ENCODE measurements at regions not wholly inside any gene's neighbourhood (a gene's known extent, or its start where the extent isn't known, plus 50 kb on each side); places are given as distances from the start of the nearest gene placed in this dataset.
A peak's percentile ranks its signal among the peaks of the same experiment; 100 is the strongest.

DNA sequence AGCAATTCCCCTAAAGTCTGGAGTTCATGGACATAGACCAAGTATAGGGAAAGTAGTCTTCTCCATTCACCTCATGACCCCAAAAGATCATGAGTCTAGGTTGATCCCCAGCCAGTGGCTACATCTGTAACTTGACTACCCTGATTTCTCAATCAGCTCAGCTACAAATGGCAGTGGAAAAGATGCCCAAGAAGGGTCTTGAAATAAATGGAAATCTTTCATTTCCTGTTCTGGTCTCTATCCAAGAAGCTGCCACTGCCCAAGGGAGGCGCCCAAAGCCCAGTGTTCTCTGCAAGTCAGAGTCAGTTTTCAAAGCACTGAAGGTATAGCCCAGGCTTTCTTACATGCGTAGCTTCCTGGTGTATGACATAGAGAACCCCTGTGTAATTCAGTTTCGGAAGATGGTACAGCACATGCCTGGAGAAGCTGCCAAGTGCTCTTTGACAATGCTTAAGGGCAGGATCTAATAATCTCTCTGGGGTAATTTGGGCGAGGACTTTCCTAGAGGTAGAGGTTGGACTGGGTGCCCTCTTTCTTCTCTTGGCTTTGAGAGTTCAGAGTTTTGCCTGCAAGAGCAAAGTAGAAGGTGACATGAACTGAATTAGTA lies 101.1 kb downstream of the ADAMTS15 start:
- 0 out of 2 replicates have a peak overlapping the region, but pooled peaks have one; percentile 23 for H3K27ac ChIP-seq (ENCODE audit: low read length)
- H3K4me3 ChIP-seq (ENCODE audit: low read depth in 2 of 2, low read length in 2 of 2) = no peak overlapping the region
- H3K4me1 ChIP-seq (ENCODE audit: control insufficient read depth, insufficient read depth, low read length) = no peaks in the 10 kb centered on the region
- ChIA-PET POLR2A (no interaction called here), CTCF (no interaction called here)
- BruUV-seq (replicated peaks) = no TSS peak
- ATAC-seq (no peak), DNase-seq (ENCODE audit: low read depth, low spot score) (no peak)
- in situ Hi-C loops (cut with HindIII; ENCODE audit: low pct_unique_long_range_greater_than_20kb, low sequenced_read_pairs) (no loop called here), intact Hi-C loops (cut with micrococcal nuclease; ENCODE audit: unreplicated experiment) (no loop called here)
- H3K27me3 ChIP-seq (ENCODE audit: control insufficient read depth, insufficient read depth, low read length) = no peaks in the 10 kb centered on the region
- TF ChIP-seq TCF7L2 (IDR thresholded peaks at IDR 0.05; ENCODE audit: low read depth, low read length) = no peak
- TF ChIP-seq, protein P1, sequence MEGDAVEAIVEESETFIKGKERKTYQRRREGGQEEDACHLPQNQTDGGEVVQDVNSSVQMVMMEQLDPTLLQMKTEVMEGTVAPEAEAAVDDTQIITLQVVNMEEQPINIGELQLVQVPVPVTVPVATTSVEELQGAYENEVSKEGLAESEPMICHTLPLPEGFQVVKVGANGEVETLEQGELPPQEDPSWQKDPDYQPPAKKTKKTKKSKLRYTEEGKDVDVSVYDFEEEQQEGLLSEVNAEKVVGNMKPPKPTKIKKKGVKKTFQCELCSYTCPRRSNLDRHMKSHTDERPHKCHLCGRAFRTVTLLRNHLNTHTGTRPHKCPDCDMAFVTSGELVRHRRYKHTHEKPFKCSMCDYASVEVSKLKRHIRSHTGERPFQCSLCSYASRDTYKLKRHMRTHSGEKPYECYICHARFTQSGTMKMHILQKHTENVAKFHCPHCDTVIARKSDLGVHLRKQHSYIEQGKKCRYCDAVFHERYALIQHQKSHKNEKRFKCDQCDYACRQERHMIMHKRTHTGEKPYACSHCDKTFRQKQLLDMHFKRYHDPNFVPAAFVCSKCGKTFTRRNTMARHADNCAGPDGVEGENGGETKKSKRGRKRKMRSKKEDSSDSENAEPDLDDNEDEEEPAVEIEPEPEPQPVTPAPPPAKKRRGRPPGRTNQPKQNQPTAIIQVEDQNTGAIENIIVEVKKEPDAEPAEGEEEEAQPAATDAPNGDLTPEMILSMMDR (IDR thresholded peaks at IDR 0.05) = no peak
- TF ChIP-seq SIN3A (IDR thresholded peaks at IDR 0.05; ENCODE audit: borderline replicate concordance, insufficient read depth, low read depth, low read length) = no peak
- TF ChIP-seq POLR2AphosphoS5 (IDR thresholded peaks at IDR 0.05; ENCODE audit: low read depth, low read length) = no peak
- TF ChIP-seq, protein P2, sequence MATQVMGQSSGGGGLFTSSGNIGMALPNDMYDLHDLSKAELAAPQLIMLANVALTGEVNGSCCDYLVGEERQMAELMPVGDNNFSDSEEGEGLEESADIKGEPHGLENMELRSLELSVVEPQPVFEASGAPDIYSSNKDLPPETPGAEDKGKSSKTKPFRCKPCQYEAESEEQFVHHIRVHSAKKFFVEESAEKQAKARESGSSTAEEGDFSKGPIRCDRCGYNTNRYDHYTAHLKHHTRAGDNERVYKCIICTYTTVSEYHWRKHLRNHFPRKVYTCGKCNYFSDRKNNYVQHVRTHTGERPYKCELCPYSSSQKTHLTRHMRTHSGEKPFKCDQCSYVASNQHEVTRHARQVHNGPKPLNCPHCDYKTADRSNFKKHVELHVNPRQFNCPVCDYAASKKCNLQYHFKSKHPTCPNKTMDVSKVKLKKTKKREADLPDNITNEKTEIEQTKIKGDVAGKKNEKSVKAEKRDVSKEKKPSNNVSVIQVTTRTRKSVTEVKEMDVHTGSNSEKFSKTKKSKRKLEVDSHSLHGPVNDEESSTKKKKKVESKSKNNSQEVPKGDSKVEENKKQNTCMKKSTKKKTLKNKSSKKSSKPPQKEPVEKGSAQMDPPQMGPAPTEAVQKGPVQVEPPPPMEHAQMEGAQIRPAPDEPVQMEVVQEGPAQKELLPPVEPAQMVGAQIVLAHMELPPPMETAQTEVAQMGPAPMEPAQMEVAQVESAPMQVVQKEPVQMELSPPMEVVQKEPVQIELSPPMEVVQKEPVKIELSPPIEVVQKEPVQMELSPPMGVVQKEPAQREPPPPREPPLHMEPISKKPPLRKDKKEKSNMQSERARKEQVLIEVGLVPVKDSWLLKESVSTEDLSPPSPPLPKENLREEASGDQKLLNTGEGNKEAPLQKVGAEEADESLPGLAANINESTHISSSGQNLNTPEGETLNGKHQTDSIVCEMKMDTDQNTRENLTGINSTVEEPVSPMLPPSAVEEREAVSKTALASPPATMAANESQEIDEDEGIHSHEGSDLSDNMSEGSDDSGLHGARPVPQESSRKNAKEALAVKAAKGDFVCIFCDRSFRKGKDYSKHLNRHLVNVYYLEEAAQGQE (IDR thresholded peaks at IDR 0.05; ENCODE audit: insufficient read depth in 1 of 2, low read depth in 2 of 2, low read length in 1 of 2) = no peak
- H3K36me3 ChIP-seq (ENCODE audit: control insufficient read depth, insufficient read depth, low read length) = no peaks in the 10 kb centered on the region
- no peaks in the 10 kb centered on the region for H3K9me3 ChIP-seq (ENCODE audit: control insufficient read depth, insufficient read depth, low read depth, low read length)

DNA sequence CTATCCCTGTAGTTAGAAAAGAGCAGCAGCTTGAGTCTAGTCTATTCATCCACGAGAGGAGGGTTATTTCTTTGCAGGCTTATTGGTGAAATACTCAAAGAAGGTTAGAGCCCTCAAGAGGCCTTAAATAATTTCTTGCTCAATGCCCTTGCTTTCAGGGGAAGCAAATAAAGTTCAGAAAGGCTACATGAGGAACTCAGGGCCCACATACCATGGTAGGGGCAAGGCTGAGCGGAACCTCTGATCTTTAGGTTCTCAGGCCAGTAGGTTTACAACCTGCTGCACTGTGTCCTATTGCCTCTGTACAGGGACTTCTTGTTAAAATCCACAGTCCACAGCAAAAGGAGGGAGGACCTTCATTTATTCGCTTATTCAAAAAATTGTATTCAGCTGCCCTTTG lies 101.7 kb downstream of the ADAMTS15 start:
- Histone ChIP-seq H3K4me3 (ENCODE audit: low read depth in 2 of 2, low read length in 2 of 2) (no peak overlapping the region), H3K27me3 (ENCODE audit: control insufficient read depth, insufficient read depth, low read length) (no peaks in the 10 kb centered on the region), H3K4me1 (ENCODE audit: control insufficient read depth, insufficient read depth, low read length) (no peaks in the 10 kb centered on the region), H3K9me3 (ENCODE audit: control insufficient read depth, insufficient read depth, low read depth, low read length) (no peaks in the 10 kb centered on the region), H3K27ac (ENCODE audit: low read length) (no peak overlapping the region), H3K36me3 (ENCODE audit: control insufficient read depth, insufficient read depth, low read length) (no peaks in the 10 kb centered on the region)
- BruUV-seq (replicated peaks) = no TSS peak
- ATAC-seq (no peak), DNase-seq (ENCODE audit: low read depth, low spot score) (no peak)
- ChIA-PET CTCF (no interaction called here), POLR2A (no interaction called here)
- in situ Hi-C loops (cut with HindIII; ENCODE audit: low pct_unique_long_range_greater_than_20kb, low sequenced_read_pairs) (no loop called here), intact Hi-C loops (cut with micrococcal nuclease; ENCODE audit: unreplicated experiment) (no loop called here)
- TF ChIP-seq, protein P2 (IDR thresholded peaks at IDR 0.05; ENCODE audit: insufficient read depth in 1 of 2, low read depth in 2 of 2, low read length in 1 of 2) = no peak
- TF ChIP-seq, protein P1 (IDR thresholded peaks at IDR 0.05) = no peak
- TF ChIP-seq SIN3A (IDR thresholded peaks at IDR 0.05; ENCODE audit: borderline replicate concordance, insufficient read depth, low read depth, low read length) (no peak), TCF7L2 (IDR thresholded peaks at IDR 0.05; ENCODE audit: low read depth, low read length) (no peak), POLR2AphosphoS5 (IDR thresholded peaks at IDR 0.05; ENCODE audit: low read depth, low read length) (no peak)

All from Panc1 (cell line).